ENCODE measurements at regions not wholly inside any gene's neighbourhood (a gene's known extent, or its start where the extent isn't known, plus 50 kb on each side); places are given as distances from the start of the nearest gene placed in this dataset.

- DNase-seq (ENCODE audit: extremely low read depth, insufficient read length) = no peak
- Histone ChIP-seq H3K36me3 (ENCODE audit: control insufficient read depth, insufficient read depth, low read length) (no peaks in the 10 kb centered on the region), H3K4me3 (replicated peaks; ENCODE audit: low read depth, low read length) (no peak overlapping the region), H3K27me3 (replicated peaks; ENCODE audit: control insufficient read depth, insufficient read depth, low read length) (peaks cover 9% of the 10 kb centered on the region)
- TF ChIP-seq, protein P1, sequence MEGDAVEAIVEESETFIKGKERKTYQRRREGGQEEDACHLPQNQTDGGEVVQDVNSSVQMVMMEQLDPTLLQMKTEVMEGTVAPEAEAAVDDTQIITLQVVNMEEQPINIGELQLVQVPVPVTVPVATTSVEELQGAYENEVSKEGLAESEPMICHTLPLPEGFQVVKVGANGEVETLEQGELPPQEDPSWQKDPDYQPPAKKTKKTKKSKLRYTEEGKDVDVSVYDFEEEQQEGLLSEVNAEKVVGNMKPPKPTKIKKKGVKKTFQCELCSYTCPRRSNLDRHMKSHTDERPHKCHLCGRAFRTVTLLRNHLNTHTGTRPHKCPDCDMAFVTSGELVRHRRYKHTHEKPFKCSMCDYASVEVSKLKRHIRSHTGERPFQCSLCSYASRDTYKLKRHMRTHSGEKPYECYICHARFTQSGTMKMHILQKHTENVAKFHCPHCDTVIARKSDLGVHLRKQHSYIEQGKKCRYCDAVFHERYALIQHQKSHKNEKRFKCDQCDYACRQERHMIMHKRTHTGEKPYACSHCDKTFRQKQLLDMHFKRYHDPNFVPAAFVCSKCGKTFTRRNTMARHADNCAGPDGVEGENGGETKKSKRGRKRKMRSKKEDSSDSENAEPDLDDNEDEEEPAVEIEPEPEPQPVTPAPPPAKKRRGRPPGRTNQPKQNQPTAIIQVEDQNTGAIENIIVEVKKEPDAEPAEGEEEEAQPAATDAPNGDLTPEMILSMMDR (IDR thresholded peaks at IDR 0.05; ENCODE audit: insufficient read depth, low read length, poor library complexity, severe bottlenecking) = no peak
Observed at GRCh38 chr16:85458968-85459367, 154.2 kb upstream of the GSE1 start.

- Histone ChIP-seq H3K27me3 (replicated peaks; ENCODE audit: control insufficient read depth, insufficient read depth, low read length) (peaks cover 9% of the 10 kb centered on the region), H3K36me3 (ENCODE audit: control insufficient read depth, insufficient read depth, low read length) (no peaks in the 10 kb centered on the region), H3K4me3 (replicated peaks; ENCODE audit: low read depth, low read length) (no peak overlapping the region)
- DNase-seq (ENCODE audit: extremely low read depth, insufficient read length) = no peak
- TF ChIP-seq, protein P1 (IDR thresholded peaks at IDR 0.05; ENCODE audit: insufficient read depth, low read length, poor library complexity, severe bottlenecking) = no peak
Observed at GRCh38 chr16:85459529-85460251, 153.4 kb upstream of the GSE1 start.

- Histone ChIP-seq H3K36me3 (ENCODE audit: control insufficient read depth, insufficient read depth, low read length) (no peaks in the 10 kb centered on the region), H3K4me3 (replicated peaks; ENCODE audit: low read depth, low read length) (no peak overlapping the region), H3K27me3 (replicated peaks; ENCODE audit: control insufficient read depth, insufficient read depth, low read length) (peaks cover 9% of the 10 kb centered on the region)
- no peak for DNase-seq (ENCODE audit: extremely low read depth, insufficient read length)
- TF ChIP-seq, protein P1 (IDR thresholded peaks at IDR 0.05; ENCODE audit: insufficient read depth, low read length, poor library complexity, severe bottlenecking) = no peak
Observed at GRCh38 chr16:85460252-85461021, 152.7 kb upstream of the GSE1 start.

GRCh38 chr16:85461022-85461813 is 151.9 kb upstream of the GSE1 start:
- DNase-seq (ENCODE audit: extremely low read depth, insufficient read length) = no peak
- Histone ChIP-seq H3K36me3 (ENCODE audit: control insufficient read depth, insufficient read depth, low read length) (no peaks in the 10 kb centered on the region), H3K27me3 (replicated peaks; ENCODE audit: control insufficient read depth, insufficient read depth, low read length) (peaks cover 9% of the 10 kb centered on the region), H3K4me3 (replicated peaks; ENCODE audit: low read depth, low read length) (no peak overlapping the region)
- TF ChIP-seq, protein P1 (IDR thresholded peaks at IDR 0.05; ENCODE audit: insufficient read depth, low read length, poor library complexity, severe bottlenecking) = no peak

DNA sequence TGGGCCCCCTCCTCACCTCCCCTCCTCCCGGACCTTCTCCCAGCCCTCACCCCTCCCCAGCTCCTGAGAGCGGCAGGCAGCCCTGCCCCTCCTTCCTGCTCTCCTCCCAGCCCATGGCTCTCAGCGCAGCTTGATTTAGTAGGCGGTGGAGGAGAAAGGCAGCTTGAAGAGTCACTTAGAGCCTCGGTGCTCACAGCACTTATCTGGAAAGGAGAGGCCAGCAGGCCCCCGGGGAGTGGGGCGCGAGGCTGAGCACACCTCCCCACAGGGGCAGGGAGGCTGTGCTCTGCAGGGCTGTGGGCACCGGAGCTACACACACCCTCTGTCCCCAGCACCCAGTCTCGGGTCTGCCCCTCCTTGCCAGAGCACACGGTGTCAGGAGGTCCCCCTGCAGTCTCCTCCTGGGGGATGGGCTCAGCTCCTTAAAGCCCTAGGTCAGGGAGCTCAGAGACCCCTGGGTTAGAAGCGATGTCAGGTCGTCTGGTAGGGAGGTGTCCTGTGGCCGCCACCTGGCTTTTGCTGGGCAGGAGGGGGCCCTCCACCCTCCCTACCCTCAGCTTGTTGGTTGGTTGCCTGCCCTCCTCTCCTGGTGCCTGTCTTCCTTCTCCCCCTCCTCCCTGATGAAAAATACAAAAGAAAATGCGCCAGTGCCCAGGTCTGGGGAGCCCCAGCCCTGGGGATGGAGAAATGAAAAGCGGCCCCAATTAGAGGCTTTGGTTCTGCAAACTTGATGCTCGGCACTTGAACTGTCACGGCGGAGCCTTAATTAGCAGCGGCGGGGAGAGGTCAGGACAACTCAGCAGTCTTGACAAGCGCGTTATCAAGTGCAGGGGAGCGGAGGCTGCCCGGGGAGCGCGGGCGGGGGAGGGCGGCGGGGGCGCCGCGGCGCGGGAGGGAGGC is 151.1 kb upstream of the GSE1 start:
- Histone ChIP-seq H3K27me3 (replicated peaks; ENCODE audit: control insufficient read depth, insufficient read depth, low read length) (peaks cover 9% of the 10 kb centered on the region), H3K4me3 (replicated peaks; ENCODE audit: low read depth, low read length) (no peak overlapping the region), H3K36me3 (ENCODE audit: control insufficient read depth, insufficient read depth, low read length) (no peaks in the 10 kb centered on the region)
- TF ChIP-seq, protein P1 (IDR thresholded peaks at IDR 0.05; ENCODE audit: insufficient read depth, low read length, poor library complexity, severe bottlenecking) = no peak
- no peak for DNase-seq (ENCODE audit: extremely low read depth, insufficient read length)
